ENCODE measurements at regions not wholly inside any gene's neighbourhood (a gene's known extent, or its start where the extent isn't known, plus 50 kb on each side); places are given as distances from the start of the nearest gene placed in this dataset.

DNA sequence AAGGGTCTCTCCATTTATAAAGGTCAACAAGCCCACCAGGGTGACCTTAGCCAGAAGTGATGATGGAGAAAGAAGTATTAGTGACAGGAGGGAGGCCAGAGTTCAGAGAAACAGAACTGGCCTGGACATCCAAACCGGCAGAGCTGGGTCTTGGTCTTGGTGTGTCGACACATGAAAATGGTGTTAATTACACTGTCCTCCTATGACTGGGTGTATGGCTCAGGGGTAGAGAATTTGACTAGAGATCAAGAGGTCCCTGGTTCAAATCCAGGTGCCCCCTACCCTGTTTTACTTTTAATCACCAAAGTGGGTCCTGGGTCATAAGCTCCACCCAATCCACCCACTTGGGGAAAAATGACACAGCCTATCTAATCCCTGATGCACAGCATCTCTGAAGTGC lies 110.6 kb upstream of the ZNF746 start:
- Histone ChIP-seq H3K9me3 (no peaks in the 10 kb centered on the region), H3K27me3 (no peaks in the 10 kb centered on the region), H3K4me1 (peaks cover 0 to 14% (median 6%) of the 10 kb centered on the region in 12 donors), H3K4me3 (no peak overlapping the region), H3K36me3 (peaks cover 0 to 94% (median 67%) of the 10 kb centered on the region in 9 donors), H3K27ac (no peak overlapping the region)
- 83 to 94% (median 91%) methylated on average over 2 of the region's 2 CpGs for WGBS, 4 donors
- no peak for ATAC-seq
- intact Hi-C loops (cut with DNase I), result loop anchor here in 2 of 10 donors (1.0 to 10.0 kb wide), 2 partner anchors 23 to 143 kb away; partner anchors contain the start of gene ZNF777 (in 1 of the 2)
- DNase-seq, result no peak
- TF ChIP-seq POLR2A (IDR thresholded peaks at IDR 0.05), result no peak
- TF ChIP-seq, protein P1, sequence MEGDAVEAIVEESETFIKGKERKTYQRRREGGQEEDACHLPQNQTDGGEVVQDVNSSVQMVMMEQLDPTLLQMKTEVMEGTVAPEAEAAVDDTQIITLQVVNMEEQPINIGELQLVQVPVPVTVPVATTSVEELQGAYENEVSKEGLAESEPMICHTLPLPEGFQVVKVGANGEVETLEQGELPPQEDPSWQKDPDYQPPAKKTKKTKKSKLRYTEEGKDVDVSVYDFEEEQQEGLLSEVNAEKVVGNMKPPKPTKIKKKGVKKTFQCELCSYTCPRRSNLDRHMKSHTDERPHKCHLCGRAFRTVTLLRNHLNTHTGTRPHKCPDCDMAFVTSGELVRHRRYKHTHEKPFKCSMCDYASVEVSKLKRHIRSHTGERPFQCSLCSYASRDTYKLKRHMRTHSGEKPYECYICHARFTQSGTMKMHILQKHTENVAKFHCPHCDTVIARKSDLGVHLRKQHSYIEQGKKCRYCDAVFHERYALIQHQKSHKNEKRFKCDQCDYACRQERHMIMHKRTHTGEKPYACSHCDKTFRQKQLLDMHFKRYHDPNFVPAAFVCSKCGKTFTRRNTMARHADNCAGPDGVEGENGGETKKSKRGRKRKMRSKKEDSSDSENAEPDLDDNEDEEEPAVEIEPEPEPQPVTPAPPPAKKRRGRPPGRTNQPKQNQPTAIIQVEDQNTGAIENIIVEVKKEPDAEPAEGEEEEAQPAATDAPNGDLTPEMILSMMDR (IDR thresholded peaks at IDR 0.05), result no peak

DNA sequence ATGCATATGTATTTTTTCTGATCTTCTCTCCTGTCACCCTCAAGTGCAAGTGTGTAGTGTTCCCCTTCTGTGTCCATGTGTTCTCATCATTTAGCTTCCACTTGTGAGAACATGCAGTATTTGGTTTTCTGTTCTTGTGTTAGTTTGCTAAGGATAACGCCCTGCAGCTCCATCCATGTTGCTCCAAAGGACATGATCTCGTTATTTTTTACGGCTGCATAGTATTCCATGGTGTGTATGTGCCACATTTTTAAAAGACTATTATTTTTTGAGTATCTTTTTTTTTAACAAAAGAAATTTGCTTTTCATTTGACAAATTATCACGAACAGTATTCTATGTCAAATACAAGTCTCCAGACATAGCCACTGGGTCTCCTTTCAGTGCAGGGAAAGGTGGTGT lies 110.1 kb upstream of the ZNF746 start:
- intact Hi-C loops (cut with DNase I), result loop anchor here in 2 of 10 donors (1.0 to 10.0 kb wide), 2 partner anchors 22 to 143 kb away; partner anchors contain the start of gene ZNF777 (in 1 of the 2)
- WGBS, 4 donors, result 96 to 98% (median 97%) methylated on average over 4 of the region's 4 CpGs
- Histone ChIP-seq H3K36me3 (peaks cover 0 to 94% (median 67%) of the 10 kb centered on the region in 9 donors), H3K27ac (no peak overlapping the region), H3K9me3 (no peaks in the 10 kb centered on the region), H3K4me3 (no peak overlapping the region), H3K27me3 (no peaks in the 10 kb centered on the region), H3K4me1 (peaks cover 0 to 14% (median 6%) of the 10 kb centered on the region in 12 donors)
- no peak for TF ChIP-seq POLR2A (IDR thresholded peaks at IDR 0.05)
- TF ChIP-seq, protein P1 (IDR thresholded peaks at IDR 0.05), result no peak
- DNase-seq (no peak), ATAC-seq (no peak)

DNA sequence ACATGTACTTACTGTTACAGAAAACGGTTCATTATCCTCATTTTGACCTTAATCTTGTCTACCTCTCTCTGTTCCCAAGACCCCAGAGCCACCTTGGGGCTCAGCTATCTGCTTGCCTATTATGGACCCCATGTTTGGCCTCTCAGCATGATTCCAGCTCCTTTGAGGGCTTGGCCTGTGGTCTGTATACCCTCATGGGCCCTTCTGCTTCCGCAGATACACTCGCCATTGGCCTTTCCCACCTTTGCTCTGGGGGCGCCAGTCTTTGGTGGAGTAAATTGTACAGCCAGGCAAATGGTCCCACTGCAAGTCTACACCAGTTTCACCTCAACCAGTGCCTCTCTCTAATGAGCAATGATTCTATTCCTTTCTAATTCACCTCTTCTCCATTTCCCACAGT lies 109.2 kb upstream of the ZNF746 start:
- H3K27me3 ChIP-seq, result no peaks in the 10 kb centered on the region
- no peak overlapping the region for H3K4me3 ChIP-seq
- H3K36me3 ChIP-seq, result peaks cover 0 to 94% (median 67%) of the 10 kb centered on the region in 9 donors
- TF ChIP-seq POLR2A (IDR thresholded peaks at IDR 0.05), result no peak
- TF ChIP-seq, protein P1 (IDR thresholded peaks at IDR 0.05), result no peak
- no peak for ATAC-seq
- H3K27ac ChIP-seq, result no peak overlapping the region
- no peaks in the 10 kb centered on the region for H3K9me3 ChIP-seq
- WGBS, 4 donors, result 95 to 98% (median 97%) methylated on average over 4 of the region's 4 CpGs
- peaks cover 0 to 14% (median 6%) of the 10 kb centered on the region in 12 donors for H3K4me1 ChIP-seq
- DNase-seq, result no peak
- intact Hi-C loops (cut with DNase I), result loop anchor here in 1 of 10 donors (10.0 kb wide), 1 partner anchor 142 kb away; the partner anchor contains the start of gene ZNF777

DNA sequence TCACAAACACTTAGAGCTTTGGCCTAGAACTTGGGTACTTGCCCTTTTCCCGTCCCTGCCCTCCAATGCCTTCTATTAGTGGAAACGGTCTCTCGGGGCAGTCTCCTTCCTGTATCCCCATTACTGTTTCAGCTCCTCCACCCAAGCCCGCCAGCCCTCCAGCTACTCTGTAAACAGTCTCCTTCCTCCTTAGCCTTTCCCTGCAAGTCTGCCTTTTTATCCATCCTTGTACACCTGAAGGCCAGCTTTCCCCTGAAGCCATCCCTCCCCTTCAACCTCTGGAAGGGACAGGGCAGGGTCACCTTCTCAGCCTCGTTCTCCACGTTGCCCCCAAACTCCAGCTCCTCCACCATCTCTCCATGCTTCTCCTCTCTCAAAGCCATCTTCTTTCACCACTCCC lies 108.1 kb upstream of the ZNF746 start:
- DNase-seq (no peak), ATAC-seq (no peak)
- H3K36me3 ChIP-seq, result peaks cover 0 to 94% (median 59%) of the 10 kb centered on the region in 9 donors
- H3K4me3 ChIP-seq, result no peak overlapping the region
- TF ChIP-seq, protein P1 (IDR thresholded peaks at IDR 0.05), result no peak
- TF ChIP-seq POLR2A (IDR thresholded peaks at IDR 0.05), result no peak
- peaks cover 0 to 12% (median 5%) of the 10 kb centered on the region in 12 donors for H3K4me1 ChIP-seq
- intact Hi-C loops (cut with DNase I), result loop anchor here in 1 of 10 donors (10.0 kb wide), 1 partner anchor 141 kb away; the partner anchor contains the start of gene ZNF777
- no peak overlapping the region for H3K27ac ChIP-seq
- no peaks in the 10 kb centered on the region for H3K27me3 ChIP-seq
- H3K9me3 ChIP-seq, result no peaks in the 10 kb centered on the region
- 68 to 84% (median 78%) methylated on average over 6 of the region's 6 CpGs for WGBS, 4 donors
